GM13977 (cell line): ENCODE measurements at regions not wholly inside any gene's neighbourhood (a gene's known extent, or its start where the extent isn't known, plus 50 kb on each side); places are given as distances from the start of the nearest gene placed in this dataset.
"Not testable (repeated sequence)": the region's sequence is repeated elsewhere in the genome, so short reads cannot be mapped to it uniquely, and the experiment has no call there.

Experiments used
- DNase-seq: peaks from one replicate; pipeline ENCODE4 v3.0.0; 2012; ENCODE audit warnings: low spot score
- CTCF ChIP-seq: IDR thresholded peaks from 2 replicates; pipeline ENCODE4 v1.5.1; 2012; ENCODE audit warnings: mild to moderate bottlenecking, control low read depth; ENCODE audit not compliant: insufficient read depth; ENCODE audit errors: extremely low read depth, missing control alignments
- in situ Hi-C: fragments of 300-500 bp; cut with MboI; formaldehyde crosslinking; loops from one replicate; pipeline ENCODE4 v1.12.0; 2022; ENCODE audit warnings: low sequenced_read_pairs, low pct_unique_long_range_greater_than_20kb, mixed read lengths, inconsistent platforms; ENCODE audit not compliant: unreplicated experiment

DNA sequence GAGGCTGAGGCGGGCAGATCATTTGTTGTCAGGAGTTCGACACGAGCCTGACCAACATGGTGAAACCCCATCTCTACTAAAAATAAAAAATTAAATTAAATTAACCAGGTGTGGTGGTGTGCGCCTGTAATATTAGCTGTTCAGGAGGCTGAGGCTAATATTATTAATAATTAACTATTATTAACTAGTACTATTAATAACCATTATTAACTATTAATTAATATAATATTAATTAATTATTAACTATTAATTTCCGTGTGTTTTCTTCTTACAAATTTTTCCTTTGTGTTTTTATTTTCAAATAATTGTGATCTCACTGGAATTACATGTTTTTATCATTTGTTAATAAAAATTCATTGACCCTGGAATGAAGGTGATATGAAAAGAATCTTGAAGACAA lies 557.4 kb upstream of the ADGRB3 start:
- in situ Hi-C loops: no loop called here
- no peak for DNase-seq
- no peak for TF ChIP-seq CTCF

DNA sequence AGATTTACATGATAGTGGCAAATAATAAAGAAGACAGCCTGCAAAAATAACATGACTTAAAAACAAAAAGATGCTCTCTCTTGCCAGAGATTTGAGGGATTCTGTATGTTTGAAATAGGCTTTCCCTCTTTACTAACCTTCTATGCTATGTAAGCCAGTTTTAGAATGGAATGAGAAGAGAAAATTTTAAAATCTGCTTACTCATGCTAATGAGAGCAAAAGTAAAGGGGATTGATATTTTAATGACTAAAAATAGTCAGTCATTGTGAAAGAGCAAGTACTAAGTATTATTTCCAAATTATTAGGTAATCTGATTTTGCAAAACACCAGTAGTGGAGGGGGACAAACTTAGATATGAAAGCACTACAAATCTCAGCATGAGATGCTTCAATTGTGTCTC lies 563.3 kb upstream of the ADGRB3 start:
- no peak for TF ChIP-seq CTCF
- in situ Hi-C loops: no loop called here
- no peak for DNase-seq

- no peak for TF ChIP-seq CTCF
- in situ Hi-C loops: no loop called here
- no peak for DNase-seq
These were observed 565.0 kb upstream of the ADGRB3 start for GRCh38 chr6:68069921-68070710.

- no peak for TF ChIP-seq CTCF
- DNase-seq: no peak
- in situ Hi-C loops: no loop called here
These were observed 575.2 kb upstream of the ADGRB3 start for GRCh38 chr6:68059899-68060298.

DNA sequence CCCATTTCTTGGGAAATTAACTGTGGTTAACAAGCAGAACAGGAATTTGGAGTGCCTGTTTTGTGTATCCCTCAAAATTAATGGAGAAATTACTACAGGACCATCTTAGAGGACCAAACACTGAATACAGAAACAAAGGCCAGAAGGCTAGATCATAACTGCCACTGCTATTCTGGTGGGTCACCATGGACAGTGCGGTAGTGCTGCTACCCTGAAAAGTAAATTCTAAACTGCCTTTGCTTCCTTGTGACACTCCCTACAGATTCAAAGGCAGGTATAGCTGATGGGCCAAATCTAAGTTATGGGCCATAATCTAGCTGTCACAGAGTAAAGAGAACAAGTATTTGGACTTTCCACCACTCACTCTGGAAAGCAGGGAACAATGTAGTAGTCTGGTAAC lies 575.8 kb upstream of the ADGRB3 start:
- TF ChIP-seq CTCF: no peak
- no peak for DNase-seq
- in situ Hi-C loops: no loop called here

DNA sequence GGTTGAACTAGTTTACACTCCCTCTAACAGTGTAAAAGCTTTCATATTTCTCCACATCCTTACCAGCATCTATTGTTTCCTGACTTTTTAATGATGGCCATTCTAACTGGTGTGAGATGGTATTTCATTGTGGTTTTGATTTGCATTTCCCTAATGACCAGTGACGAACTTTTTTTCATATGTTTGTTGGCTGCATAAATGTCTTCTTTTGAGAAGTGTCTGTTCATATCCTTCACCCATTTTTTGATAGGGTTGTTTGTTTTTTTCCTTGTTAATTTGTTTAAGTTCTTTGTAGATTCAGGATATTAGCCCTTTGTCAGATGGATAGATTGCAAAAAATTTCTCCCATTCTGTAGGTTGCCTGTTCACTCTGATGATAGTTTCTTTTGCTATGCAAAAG lies 578.5 kb upstream of the ADGRB3 start:
- DNase-seq, in situ Hi-C loops: not testable (repeated sequence)

DNA sequence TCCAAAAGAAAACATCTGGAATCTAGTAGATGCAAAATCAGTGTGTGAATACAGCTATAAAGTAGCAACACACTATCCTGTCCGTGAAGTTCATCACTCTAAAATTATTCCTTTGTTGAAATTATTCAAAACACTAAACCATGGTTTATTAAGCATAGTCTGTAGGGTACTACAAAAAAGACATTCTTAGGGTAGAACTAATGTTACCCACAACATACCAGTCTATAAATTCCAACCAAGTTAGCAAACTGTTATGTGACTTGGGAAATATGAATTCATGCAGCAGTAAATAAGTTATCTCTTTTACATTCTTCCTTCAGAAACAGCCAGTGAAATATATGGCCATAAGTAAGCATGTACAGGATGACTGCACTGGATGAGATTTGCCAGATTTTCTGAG lies 580.3 kb upstream of the ADGRB3 start:
- no peak for TF ChIP-seq CTCF
- in situ Hi-C loops: no loop called here
- DNase-seq: no peak
